Urinary bladder (tissue), 3 donors: ENCODE measurements at regions not wholly inside any gene's neighbourhood (a gene's known extent, or its start where the extent isn't known, plus 50 kb on each side); places are given as distances from the start of the nearest gene placed in this dataset.

Source experiments
- DNase-seq: peaks from one replicate; pipeline ENCODE4 v3.0.0-alpha.2; 2015; ENCODE audit errors: extremely low spot score
- H3K27ac ChIP-seq: one replicate; pipeline ENCODE4 v1.5.1; 2013; ENCODE audit warnings: low read depth, mild to moderate bottlenecking, moderate library complexity
- H3K36me3 ChIP-seq: one replicate; pipeline ENCODE4 v1.6.1; 2013; ENCODE audit warnings: mild to moderate bottlenecking, moderate library complexity; ENCODE audit not compliant: insufficient read depth
- H3K4me1 ChIP-seq: one replicate; pipeline ENCODE4 v1.6.1; 2013; ENCODE audit warnings: mild to moderate bottlenecking, moderate library complexity; ENCODE audit not compliant: insufficient read depth
- H3K4me3 ChIP-seq: one replicate; pipeline ENCODE4 v1.5.1; 2013; ENCODE audit warnings: low read depth, low read length
- WGBS: extraction: QIAGEN DNeasy Blood & Tissue Kit; methylation state at CpG from one replicate; pipeline ENCODE4 v1.1.7; 2013; 5-methylcytosine and 5-hydroxymethylcytosine counted together
- donor health status: healthy with polysubstance abuse.
- donor health status: healthy.

GRCh38 chr3:152555666-152556291 lies 279.2 kb upstream of the P2RY1 start:
- Histone ChIP-seq H3K27ac (no peak overlapping the region), H3K4me3 (no peak overlapping the region), H3K4me1 (no peaks in the 10 kb centered on the region), H3K36me3 (no peaks in the 10 kb centered on the region)
- no peak for DNase-seq
- WGBS: 92% methylated on average over 6 of the region's 6 CpGs

GRCh38 chr3:152556731-152557254 lies 278.1 kb upstream of the P2RY1 start:
- no peaks in the 10 kb centered on the region for H3K36me3 ChIP-seq
- H3K4me1 ChIP-seq: no peaks in the 10 kb centered on the region
- H3K27ac ChIP-seq: no peak overlapping the region
- no peak overlapping the region for H3K4me3 ChIP-seq
- no peak for DNase-seq

GRCh38 chr3:152557302-152557999 lies 277.5 kb upstream of the P2RY1 start:
- H3K4me1 ChIP-seq: no peaks in the 10 kb centered on the region
- 32% methylated on average over 2 of the region's 2 CpGs for WGBS
- no peak overlapping the region for H3K4me3 ChIP-seq
- no peaks in the 10 kb centered on the region for H3K36me3 ChIP-seq
- DNase-seq: no peak
- no peak overlapping the region for H3K27ac ChIP-seq

GRCh38 chr3:152558386-152558785 lies 276.5 kb upstream of the P2RY1 start:
- Histone ChIP-seq H3K4me1 (no peaks in the 10 kb centered on the region), H3K4me3 (no peak overlapping the region), H3K36me3 (no peaks in the 10 kb centered on the region), H3K27ac (no peak overlapping the region)
- WGBS: 89% methylated on average over 1 of the region's 1 CpG
- no peak for DNase-seq

- H3K4me1 ChIP-seq: no peaks in the 10 kb centered on the region
- no peak overlapping the region for H3K27ac ChIP-seq
- no peaks in the 10 kb centered on the region for H3K36me3 ChIP-seq
- no peak for DNase-seq
- 97% methylated on average over 18 of the region's 18 CpGs for WGBS
- H3K4me3 ChIP-seq: no peak overlapping the region
Observed at GRCh38 chr3:152559246-152559645, 275.7 kb upstream of the P2RY1 start.

- no peaks in the 10 kb centered on the region for H3K36me3 ChIP-seq
- 95% methylated on average over 1 of the region's 1 CpG for WGBS
- H3K27ac ChIP-seq: no peak overlapping the region
Observed at GRCh38 chr3:152564459-152564858, 270.5 kb upstream of the P2RY1 start.

GRCh38 chr3:152574461-152575079 lies 260.4 kb upstream of the P2RY1 start:
- no peaks in the 10 kb centered on the region for H3K4me1 ChIP-seq
- H3K4me3 ChIP-seq: no peak overlapping the region
- no peaks in the 10 kb centered on the region for H3K36me3 ChIP-seq
- no peak overlapping the region for H3K27ac ChIP-seq
- DNase-seq: no peak
- 73% methylated on average over 4 of the region's 4 CpGs for WGBS

More at GRCh38 chr3:152564459-152564858, 270.5 kb upstream of the P2RY1 start:
- no peak for DNase-seq
- Histone ChIP-seq H3K4me3 (no peak overlapping the region), H3K4me1 (no peaks in the 10 kb centered on the region)

GRCh38 chr3:152578769-152579168 lies 256.2 kb upstream of the P2RY1 start:
- Histone ChIP-seq H3K27ac (no peak overlapping the region), H3K36me3 (no peaks in the 10 kb centered on the region), H3K4me3 (no peak overlapping the region), H3K4me1 (peaks cover 2% of the 10 kb centered on the region)
- DNase-seq: no peak

- H3K4me3 ChIP-seq: no peak overlapping the region
- no peak overlapping the region for H3K27ac ChIP-seq
- no peaks in the 10 kb centered on the region for H3K36me3 ChIP-seq
- DNase-seq: no peak
- WGBS: 62% methylated on average over 3 of the region's 3 CpGs
- H3K4me1 ChIP-seq: peaks cover 2% of the 10 kb centered on the region
Observed at GRCh38 chr3:152581951-152582350, 253.0 kb upstream of the P2RY1 start.

- 23% methylated on average over 1 of the region's 1 CpG for WGBS
- Histone ChIP-seq H3K27ac (no peak overlapping the region), H3K4me1 (peaks cover 2% of the 10 kb centered on the region), H3K4me3 (no peak overlapping the region), H3K36me3 (no peaks in the 10 kb centered on the region)
- DNase-seq: no peak
Observed at GRCh38 chr3:152583963-152584362, 251.0 kb upstream of the P2RY1 start.

GRCh38 chr3:152586974-152587373 lies 248.0 kb upstream of the P2RY1 start:
- DNase-seq: no peak
- no peaks in the 10 kb centered on the region for H3K36me3 ChIP-seq
- peaks cover under 1% of the 10 kb centered on the region for H3K4me1 ChIP-seq
- no peak overlapping the region for H3K4me3 ChIP-seq
- no peak overlapping the region for H3K27ac ChIP-seq
- 92% methylated on average over 4 of the region's 4 CpGs for WGBS

- no peaks in the 10 kb centered on the region for H3K4me1 ChIP-seq
- no peak overlapping the region for H3K4me3 ChIP-seq
- no peaks in the 10 kb centered on the region for H3K36me3 ChIP-seq
- 84% methylated on average over 1 of the region's 1 CpG for WGBS
- no peak overlapping the region for H3K27ac ChIP-seq
- no peak for DNase-seq
Observed at GRCh38 chr3:152587861-152588260, 247.1 kb upstream of the P2RY1 start.

- H3K4me1 ChIP-seq: peaks cover 1% of the 10 kb centered on the region
- 70% methylated on average over 2 of the region's 2 CpGs for WGBS
- H3K36me3 ChIP-seq: no peaks in the 10 kb centered on the region
- no peak overlapping the region for H3K27ac ChIP-seq
- H3K4me3 ChIP-seq: no peak overlapping the region
- DNase-seq: no peak
Observed at GRCh38 chr3:152589644-152590043, 245.3 kb upstream of the P2RY1 start.

- Histone ChIP-seq H3K36me3 (no peaks in the 10 kb centered on the region), H3K4me1 (peaks cover 1% of the 10 kb centered on the region), H3K4me3 (no peak overlapping the region), H3K27ac (no peak overlapping the region)
- 52% methylated on average over 2 of the region's 2 CpGs for WGBS
- DNase-seq: no peak
Observed at GRCh38 chr3:152591515-152591914, 243.4 kb upstream of the P2RY1 start.
